B cell (primary cell): ENCODE measurements at regions not wholly inside any gene's neighbourhood (a gene's known extent, or its start where the extent isn't known, plus 50 kb on each side); places are given as distances from the start of the nearest gene placed in this dataset.

ENCODE experiments used
- ATAC-seq: fragments of 200-7000 bp; cut with Tn5 transposase; one replicate; pipeline ENCODE4 v1.10.0; 2021; ENCODE audit warnings: low read depth, mild to moderate bottlenecking, moderate number of reproducible peaks, moderate library complexity
- CTCF ChIA-PET: fragments of 350-600 bp; sonication (Branson Sonifier 250); formaldehyde crosslinking; loops from one replicate; lab custom pipeline; 2021; ENCODE audit warnings: antibody characterized with exemption, inconsistent platforms; lab: Charles Lee
- POLR2A ChIA-PET: fragments of 350-600 bp; sonication (Branson Sonifier 250); formaldehyde crosslinking; loops from one replicate; lab custom pipeline; 2021; ENCODE audit warnings: antibody characterized with exemption; lab: Charles Lee
- DNase-seq: peaks from one replicate; pipeline ENCODE4 v3.0.0; 2013
- H2AFZ ChIP-seq: 2 replicates; pipeline ENCODE4 v1.6.1; 2012; ENCODE audit warnings: mild to moderate bottlenecking, low read depth, low read length; ENCODE audit not compliant: insufficient read depth, poor library complexity, severe bottlenecking
- H3K27ac ChIP-seq, 2 donors: 1 replicate in 1 of 2; 2 replicates in 1 of 2; pipeline ENCODE4 v1.5.1; 2012 to 2013; ENCODE audit warnings: low read length in 2 of 2, mild to moderate bottlenecking in 2 of 2, moderate library complexity in 1 of 2
- H3K27me3 ChIP-seq, 4 experiments: fragments of 200-600 bp in 1 of 4; sonication (generic) in 1 of 4; replicated peaks in 1 of 4; 1 replicate in 2 of 4; 2 replicates in 2 of 4; pipeline versions ENCODE4 v1.6.1 to v1.7.0; 2013 to 2016; ENCODE audit warnings: low read length in 3 of 4, mild to moderate bottlenecking in 2 of 4, mixed read lengths in 1 of 4, moderate library complexity in 1 of 4; ENCODE audit not compliant: insufficient read depth in 4 of 4, control insufficient read depth in 3 of 4; ENCODE audit errors: control extremely low read depth in 1 of 4
- H3K36me3 ChIP-seq, 2 experiments: replicated peaks in 1 of 2; 1 replicate in 1 of 2; 2 replicates in 1 of 2; pipeline versions ENCODE4 v1.6.1 to v1.7.1; 2013; ENCODE audit warnings: low read length in 1 of 2; ENCODE audit not compliant: insufficient read depth in 2 of 2, control insufficient read depth in 1 of 2; ENCODE audit errors: control extremely low read depth in 1 of 2, extremely low read depth in 1 of 2
- H3K4me1 ChIP-seq, 2 donors: fragments of 200-600 bp in 1 of 2; sonication (generic) in 1 of 2; 1 replicate in 1 of 2; 2 replicates in 1 of 2; pipeline versions ENCODE4 v1.5.1 to v1.6.1; 2013 to 2017; ENCODE audit warnings: low read length in 2 of 2; ENCODE audit not compliant: control insufficient read depth in 2 of 2, insufficient read depth in 2 of 2
- H3K4me2 ChIP-seq: replicated peaks from 2 replicates; pipeline ENCODE3; 2012; ENCODE audit warnings: mild to moderate bottlenecking, low read depth, low read length; ENCODE audit not compliant: poor library complexity, severe bottlenecking
- H3K4me3 ChIP-seq, 5 experiments: fragments of 200-600 bp in 1 of 5; sonication (generic) in 1 of 5; 1 replicate in 3 of 5; 2 replicates in 2 of 5; pipeline versions ENCODE4 v1.5.1 to v1.7.0; 2011 to 2016; ENCODE audit warnings: low read length in 4 of 5, mild to moderate bottlenecking in 4 of 5, low read depth in 2 of 5, control low read depth in 1 of 5, moderate library complexity in 1 of 5; ENCODE audit not compliant: insufficient read depth in 1 of 5; ENCODE audit errors: control extremely low read depth in 1 of 5, extremely low read depth in 1 of 5
- H3K79me2 ChIP-seq: fragments of 200-600 bp; sonication (generic); one replicate; pipeline ENCODE4 v1.6.0; 2016; ENCODE audit warnings: low read length; ENCODE audit not compliant: control insufficient read depth, insufficient read depth
- H3K9ac ChIP-seq: fragments of 200-600 bp; sonication (generic); 2 replicates; pipeline ENCODE4 v1.6.1; 2017; ENCODE audit warnings: mild to moderate bottlenecking, low read length, moderate library complexity
- H3K9me3 ChIP-seq, 3 donors: one replicate each; pipeline versions ENCODE4 v1.6.1 to v1.7.1; 2013; ENCODE audit warnings: low read length in 2 of 3; ENCODE audit not compliant: control insufficient read depth in 2 of 3, insufficient read depth in 1 of 3; ENCODE audit errors: control extremely low read depth in 1 of 3
- H4K20me1 ChIP-seq: 2 replicates; pipeline ENCODE4 v1.6.0; 2012; ENCODE audit warnings: mild to moderate bottlenecking, low read length; ENCODE audit not compliant: insufficient read depth, control insufficient read depth, poor library complexity, severe bottlenecking
- H3K27ac Mint-ChIP-seq: one replicate; pipeline ENCODE4 v1.8.0; 2021; ENCODE audit warnings: mixed read lengths
- H3K27me3 Mint-ChIP-seq: one replicate; pipeline ENCODE4 v1.8.0; 2021; ENCODE audit warnings: mixed read lengths
- H3K4me1 Mint-ChIP-seq: one replicate; pipeline ENCODE4 v1.8.0; 2021; ENCODE audit warnings: mixed read lengths
- H3K4me3 Mint-ChIP-seq: one replicate; pipeline ENCODE4 v1.8.0; 2021; ENCODE audit warnings: mixed read lengths
- H3K9me3 Mint-ChIP-seq: one replicate; pipeline ENCODE4 v1.8.0; 2022; ENCODE audit warnings: mixed read lengths; ENCODE audit not compliant: insufficient read depth
- EZH2 ChIP-seq: IDR thresholded peaks from 2 replicates; pipeline ENCODE4 v1.6.1; 2012; ENCODE audit warnings: borderline replicate concordance, low read depth, mild to moderate bottlenecking, moderate library complexity, low read length; ENCODE audit not compliant: insufficient read depth, poor library complexity, severe bottlenecking
- WGBS: methylation state at CpG from one replicate; pipeline ENCODE4 v1.1.5; 2013; ENCODE audit warnings: missing lambda C conversion rate; ENCODE audit not compliant: insufficient coverage; 5-methylcytosine and 5-hydroxymethylcytosine counted together
- intact Hi-C: fragments of 100-400 bp; cut with micrococcal nuclease; formaldehyde crosslinking; loops from one replicate; pipeline ENCODE4 v1.10.0; 2022
- TF ChIP-seq, protein P1 (sequence below): fragments of 200-600 bp; IDR thresholded peaks from one replicate; pipeline ENCODE4 v1.8.0; 2022; ENCODE audit warnings: antibody characterized with exemption, mild to moderate bottlenecking

DNA sequence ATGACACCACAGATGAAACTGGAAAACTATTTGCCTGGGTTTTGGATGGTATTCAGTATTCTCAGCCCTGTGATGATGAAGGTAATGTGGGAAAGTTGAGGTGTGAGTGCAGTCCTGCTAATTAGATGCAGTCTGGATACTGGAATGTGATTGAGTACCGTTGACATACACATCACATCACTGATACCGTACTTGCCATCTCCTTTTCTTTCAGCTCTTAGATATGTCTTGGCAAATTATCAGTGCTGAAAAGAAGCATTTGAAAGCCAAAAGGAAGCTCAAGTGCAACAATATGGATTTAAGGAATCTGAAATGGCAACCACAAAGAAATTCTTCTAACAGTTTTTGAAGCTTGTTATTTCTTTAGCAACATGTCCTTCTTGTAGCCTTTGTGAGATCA, 381.4 kb upstream of the TGFBR2 start:
- intact Hi-C loops: no loop called here
- no peaks in the 10 kb centered on the region for H3K4me1 ChIP-seq
- no peak for TF ChIP-seq EZH2
- TF ChIP-seq, protein P1, sequence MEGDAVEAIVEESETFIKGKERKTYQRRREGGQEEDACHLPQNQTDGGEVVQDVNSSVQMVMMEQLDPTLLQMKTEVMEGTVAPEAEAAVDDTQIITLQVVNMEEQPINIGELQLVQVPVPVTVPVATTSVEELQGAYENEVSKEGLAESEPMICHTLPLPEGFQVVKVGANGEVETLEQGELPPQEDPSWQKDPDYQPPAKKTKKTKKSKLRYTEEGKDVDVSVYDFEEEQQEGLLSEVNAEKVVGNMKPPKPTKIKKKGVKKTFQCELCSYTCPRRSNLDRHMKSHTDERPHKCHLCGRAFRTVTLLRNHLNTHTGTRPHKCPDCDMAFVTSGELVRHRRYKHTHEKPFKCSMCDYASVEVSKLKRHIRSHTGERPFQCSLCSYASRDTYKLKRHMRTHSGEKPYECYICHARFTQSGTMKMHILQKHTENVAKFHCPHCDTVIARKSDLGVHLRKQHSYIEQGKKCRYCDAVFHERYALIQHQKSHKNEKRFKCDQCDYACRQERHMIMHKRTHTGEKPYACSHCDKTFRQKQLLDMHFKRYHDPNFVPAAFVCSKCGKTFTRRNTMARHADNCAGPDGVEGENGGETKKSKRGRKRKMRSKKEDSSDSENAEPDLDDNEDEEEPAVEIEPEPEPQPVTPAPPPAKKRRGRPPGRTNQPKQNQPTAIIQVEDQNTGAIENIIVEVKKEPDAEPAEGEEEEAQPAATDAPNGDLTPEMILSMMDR: no peak

DNA sequence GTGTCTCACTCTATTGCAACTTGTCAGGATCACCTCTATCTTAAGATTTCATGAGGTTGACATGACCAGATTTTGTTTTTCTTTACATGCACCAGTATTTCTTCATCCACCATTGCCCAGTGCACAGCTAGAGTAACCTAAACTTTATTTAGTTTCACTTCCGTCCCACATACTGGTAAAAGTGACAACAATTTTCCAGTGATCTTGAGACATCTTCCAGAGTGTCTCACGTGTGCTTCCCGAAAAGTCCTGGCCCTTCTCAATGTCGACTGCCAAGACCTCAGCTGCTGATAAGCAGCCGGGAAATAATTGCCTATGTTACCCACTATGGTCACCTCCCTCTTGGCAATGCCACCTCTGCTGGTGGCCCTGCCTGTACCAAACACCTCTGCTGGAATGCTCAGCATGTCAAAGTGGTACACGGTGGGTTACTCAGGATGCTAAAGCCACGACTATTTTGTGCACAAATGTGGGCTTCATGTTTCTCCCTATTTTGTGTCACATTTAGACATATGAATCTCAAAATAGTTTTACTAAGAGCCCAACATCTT, 379.7 kb upstream of the TGFBR2 start:
- no peak overlapping the region for H3K27ac Mint-ChIP-seq
- no peak overlapping the region for H3K9ac ChIP-seq
- no peaks in the 10 kb centered on the region for H3K9me3 ChIP-seq
- H3K4me3 Mint-ChIP-seq: no peak overlapping the region
- ChIA-PET POLR2A (no interaction called here), CTCF (interaction anchor here (1.2 kb wide), 1 partner anchor 28 kb away, joined by 4 read pairs; no protein-coding TSS in a partner anchor)
- H3K36me3 ChIP-seq: no peaks in the 10 kb centered on the region
- H4K20me1 ChIP-seq: no peaks in the 10 kb centered on the region
- no peak for TF ChIP-seq EZH2
- TF ChIP-seq, protein P1: no peak
- 89% methylated on average over 7 of the region's 7 CpGs for WGBS
- H3K27me3 Mint-ChIP-seq: peaks cover 4% of the 10 kb centered on the region
- H3K4me1 Mint-ChIP-seq: peaks cover 5% of the 10 kb centered on the region
- H3K9me3 Mint-ChIP-seq: no peaks in the 10 kb centered on the region
- no peaks in the 10 kb centered on the region for H3K79me2 ChIP-seq
- H3K4me3 ChIP-seq: no peak overlapping the region
- no peak for DNase-seq
- no peak overlapping the region for H3K4me2 ChIP-seq
- no peak overlapping the region for H3K27ac ChIP-seq
- no peaks in the 10 kb centered on the region for H3K4me1 ChIP-seq
- intact Hi-C loops: no loop called here
- no peak overlapping the region for H2AFZ ChIP-seq
- no peaks in the 10 kb centered on the region for H3K27me3 ChIP-seq
- no peak for ATAC-seq

More for the DNA sequence above, 381.4 kb upstream of the TGFBR2 start:
- H3K9me3 ChIP-seq: no peaks in the 10 kb centered on the region
- H3K9me3 Mint-ChIP-seq: no peaks in the 10 kb centered on the region
- no peak overlapping the region for H2AFZ ChIP-seq
- H3K9ac ChIP-seq: no peak overlapping the region
- CTCF ChIA-PET: interaction anchor here (1.2 to 1.3 kb wide), 2 partner anchors 12 to 468 kb away, joined by 3 read pairs; no protein-coding TSS in a partner anchor
- POLR2A ChIA-PET: no interaction called here
- no peak overlapping the region for H3K4me3 ChIP-seq
- no peaks in the 10 kb centered on the region for H3K36me3 ChIP-seq
- no peak overlapping the region for H3K27ac ChIP-seq
- H3K27me3 Mint-ChIP-seq: peaks cover 4% of the 10 kb centered on the region
- H3K4me1 Mint-ChIP-seq: peaks cover 7% of the 10 kb centered on the region
- no peaks in the 10 kb centered on the region for H3K79me2 ChIP-seq
- H3K27me3 ChIP-seq: no peaks in the 10 kb centered on the region
- WGBS: no CpG with 5 or more reads among the region's 2 CpGs
- H3K4me3 Mint-ChIP-seq: no peak overlapping the region
- no peak for DNase-seq
- ATAC-seq: no peak
- H3K27ac Mint-ChIP-seq: no peak overlapping the region
- H3K4me2 ChIP-seq: no peak overlapping the region
- no peaks in the 10 kb centered on the region for H4K20me1 ChIP-seq
